PC-3 (cell line): ENCODE measurements at regions not wholly inside any gene's neighbourhood (a gene's known extent, or its start where the extent isn't known, plus 50 kb on each side); places are given as distances from the start of the nearest gene placed in this dataset.
A peak's percentile ranks its signal among the peaks of the same experiment; 100 is the strongest.

Experiments
- ATAC-seq: fragments of 200-7000 bp; cut with Tn5 transposase; 2 replicates; pipeline ENCODE4 v1.9.1; 2020; ENCODE audit warnings: mild to moderate bottlenecking, moderate library complexity
- BruUV-seq: library from RNA; stranded (reverse); fragments of 400-500 nt; replicated peaks from 2 replicates; lab custom pipeline; 2021; lab: Mats Ljungman, UMichigan
- CTCF ChIA-PET: fragments of 300-600 bp; sonication (Branson Sonifier 250); formaldehyde crosslinking; loops from one replicate; lab custom pipeline; 2022; ENCODE audit warnings: antibody characterized with exemption; lab: Charles Lee
- POLR2A ChIA-PET: fragments of 300-600 bp; sonication (Branson Sonifier 250); formaldehyde crosslinking; loops from one replicate; lab custom pipeline; 2022; ENCODE audit warnings: antibody characterized with exemption; ENCODE audit not compliant: unreplicated experiment; lab: Charles Lee
- DNase-seq: peaks from one replicate; pipeline ENCODE4 v3.0.0-alpha.2; 2015
- H2AFZ ChIP-seq: fragments of 300-600 bp; sonication (generic); 2 replicates; pipeline ENCODE4 v1.6.0; 2016; ENCODE audit warnings: antibody characterized with exemption, low read length
- H3F3A ChIP-seq: fragments of 300-600 bp; sonication (generic); one replicate; pipeline ENCODE4 v1.6.0; 2017; ENCODE audit warnings: antibody characterized with exemption, low read length, control low read depth, mild to moderate bottlenecking; ENCODE audit not compliant: unreplicated experiment
- H3K27ac ChIP-seq: fragments of 300-600 bp; sonication (generic); 2 replicates; pipeline ENCODE4 v1.5.1; 2016; ENCODE audit warnings: mild to moderate bottlenecking, low read length
- H3K27me3 ChIP-seq: fragments of 300-600 bp; sonication (generic); 2 replicates; pipeline ENCODE4 v1.6.1; 2016; ENCODE audit warnings: low read length, mixed read lengths
- H3K36me3 ChIP-seq: fragments of 300-600 bp; sonication (generic); 2 replicates; pipeline ENCODE4 v1.6.1; 2016; ENCODE audit warnings: low read depth, mixed run types, low read length, mixed read lengths
- H3K4me1 ChIP-seq: fragments of 300-600 bp; sonication (generic); 2 replicates; pipeline ENCODE4 v1.5.1; 2016; ENCODE audit warnings: low read length; ENCODE audit not compliant: insufficient read depth
- H3K4me2 ChIP-seq: fragments of 300-600 bp; sonication (generic); 2 replicates; pipeline ENCODE4 v1.6.0; 2016; ENCODE audit warnings: low read length
- H3K4me3 ChIP-seq: fragments of 300-600 bp; sonication (generic); 2 replicates; pipeline ENCODE4 v1.5.1; 2016; ENCODE audit warnings: mild to moderate bottlenecking, low read length, mixed read lengths
- H3K79me2 ChIP-seq: fragments of 300-600 bp; sonication (generic); 2 replicates; pipeline ENCODE4 v1.6.1; 2017; ENCODE audit warnings: low read length, mixed read lengths
- H3K9ac ChIP-seq: fragments of 300-600 bp; sonication (generic); 2 replicates; pipeline ENCODE4 v1.6.0; 2016; ENCODE audit warnings: mild to moderate bottlenecking, low read length
- H3K9me2 ChIP-seq: fragments of 300-600 bp; sonication (generic); replicated peaks from 2 replicates; pipeline ENCODE4 v1.6.1; 2016; ENCODE audit warnings: mixed run types, low read length, mixed read lengths
- H3K9me3 ChIP-seq: fragments of 300-600 bp; sonication (generic); 2 replicates; pipeline ENCODE4 v1.6.1; 2016; ENCODE audit warnings: low read length, mixed read lengths
- H4K20me1 ChIP-seq: fragments of 300-600 bp; sonication (generic); 2 replicates; pipeline ENCODE4 v1.6.1; 2016; ENCODE audit warnings: low read length, mixed read lengths
- EZH2 ChIP-seq: fragments of 300-600 bp; sonication (generic); IDR thresholded peaks from one replicate; pipeline ENCODE4 v1.6.1; 2017; ENCODE audit warnings: antibody characterized with exemption, mild to moderate bottlenecking, low read length; ENCODE audit not compliant: unreplicated experiment
- EZH2phosphoT487 ChIP-seq: fragments of 300-600 bp; sonication (generic); IDR thresholded peaks from 2 replicates; pipeline ENCODE4 v1.6.1; 2018; ENCODE audit warnings: mild to moderate bottlenecking, antibody characterized with exemption, low read length, borderline replicate concordance
- intact Hi-C: fragments of 100-400 bp; cut with micrococcal nuclease; formaldehyde crosslinking; loops from 2 replicates; pipeline ENCODE4 v1.9.0; 2023
- TF ChIP-seq, protein P1 (sequence below): fragments of 300-600 bp; sonication (generic); conservative IDR thresholded peaks from 2 replicates; pipeline ENCODE4 v1.5.1; 2017; ENCODE audit warnings: antibody characterized with exemption, low read depth, mild to moderate bottlenecking, low read length

DNA sequence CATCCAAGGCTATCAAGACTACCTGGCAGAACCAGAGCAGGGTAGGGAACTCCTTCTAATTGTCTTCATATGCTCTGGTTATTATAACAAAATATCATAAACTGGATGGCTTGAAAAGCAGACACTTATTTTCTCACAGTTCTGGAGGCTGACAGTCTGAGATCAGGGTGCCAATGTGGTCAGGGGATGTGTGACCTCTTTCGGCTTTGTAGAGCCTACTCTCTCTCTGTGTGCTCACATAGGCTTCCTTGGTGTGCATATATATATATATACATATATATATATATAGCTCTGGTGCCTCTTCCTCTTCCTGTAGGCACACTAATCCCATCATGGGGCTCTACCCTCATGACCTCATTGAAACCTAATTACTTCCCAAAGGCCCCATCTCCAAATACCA lies 101.6 kb downstream of the ARL6IP6 start:
- Histone ChIP-seq H3K36me3 (no peaks in the 10 kb centered on the region), H3K9me3 (no peaks in the 10 kb centered on the region), H3K4me2 (no peak overlapping the region), H3K27me3 (peaks cover 13% of the 10 kb centered on the region; the same call in 1 of the 2 replicates), H4K20me1 (no peaks in the 10 kb centered on the region), H2AFZ (no peak overlapping the region), H3F3A (no peaks in the 10 kb centered on the region), H3K27ac (no peak overlapping the region), H3K9ac (no peak overlapping the region), H3K4me3 (no peak overlapping the region), H3K9me2 (no peaks in the 10 kb centered on the region), H3K4me1 (no peaks in the 10 kb centered on the region), H3K79me2 (no peaks in the 10 kb centered on the region)
- CTCF ChIA-PET, result no interaction called here
- DNase-seq (no peak), ATAC-seq (no peak)
- intact Hi-C loops, result no loop called here
- no peak for TF ChIP-seq EZH2
- TF ChIP-seq, protein P1, sequence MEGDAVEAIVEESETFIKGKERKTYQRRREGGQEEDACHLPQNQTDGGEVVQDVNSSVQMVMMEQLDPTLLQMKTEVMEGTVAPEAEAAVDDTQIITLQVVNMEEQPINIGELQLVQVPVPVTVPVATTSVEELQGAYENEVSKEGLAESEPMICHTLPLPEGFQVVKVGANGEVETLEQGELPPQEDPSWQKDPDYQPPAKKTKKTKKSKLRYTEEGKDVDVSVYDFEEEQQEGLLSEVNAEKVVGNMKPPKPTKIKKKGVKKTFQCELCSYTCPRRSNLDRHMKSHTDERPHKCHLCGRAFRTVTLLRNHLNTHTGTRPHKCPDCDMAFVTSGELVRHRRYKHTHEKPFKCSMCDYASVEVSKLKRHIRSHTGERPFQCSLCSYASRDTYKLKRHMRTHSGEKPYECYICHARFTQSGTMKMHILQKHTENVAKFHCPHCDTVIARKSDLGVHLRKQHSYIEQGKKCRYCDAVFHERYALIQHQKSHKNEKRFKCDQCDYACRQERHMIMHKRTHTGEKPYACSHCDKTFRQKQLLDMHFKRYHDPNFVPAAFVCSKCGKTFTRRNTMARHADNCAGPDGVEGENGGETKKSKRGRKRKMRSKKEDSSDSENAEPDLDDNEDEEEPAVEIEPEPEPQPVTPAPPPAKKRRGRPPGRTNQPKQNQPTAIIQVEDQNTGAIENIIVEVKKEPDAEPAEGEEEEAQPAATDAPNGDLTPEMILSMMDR, result no peak
- TF ChIP-seq EZH2phosphoT487, result no peak
- POLR2A ChIA-PET, result no interaction called here
- no TSS peak for BruUV-seq

DNA sequence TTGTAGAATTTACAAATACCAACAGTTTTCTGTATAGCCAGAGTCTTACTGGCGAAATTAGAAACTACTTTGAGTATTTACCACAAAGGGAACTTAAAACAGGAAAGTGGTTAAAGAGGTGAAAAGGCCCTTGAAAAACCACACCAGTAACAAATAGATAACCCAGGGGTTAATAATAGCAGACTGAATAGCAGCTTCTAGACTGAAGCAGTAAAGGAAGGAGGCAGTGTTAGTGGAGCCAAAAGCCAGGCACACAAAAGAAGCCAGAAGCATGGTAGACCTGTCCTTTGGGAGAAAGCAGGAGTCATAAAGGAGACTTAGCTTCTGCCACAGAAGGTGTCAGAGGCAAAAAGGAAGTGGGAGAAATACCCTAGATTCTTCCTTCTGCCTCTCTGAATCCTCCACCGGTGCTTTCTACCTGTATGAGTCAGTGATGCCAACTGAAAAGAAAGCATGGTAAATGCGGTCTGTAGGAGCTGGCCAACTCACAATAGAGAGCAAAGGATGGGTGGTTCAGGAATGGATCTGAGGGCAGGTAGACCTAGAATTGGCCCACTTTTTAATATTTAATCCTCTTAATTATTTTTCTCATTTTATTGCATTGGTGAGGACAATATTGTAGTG lies 97.3 kb downstream of the ARL6IP6 start:
- intact Hi-C loops, result no loop called here
- no peak overlapping the region for H3K4me2 ChIP-seq
- no peaks in the 10 kb centered on the region for H4K20me1 ChIP-seq
- no peak for ATAC-seq
- no peaks in the 10 kb centered on the region for H3F3A ChIP-seq
- no peak for DNase-seq
- no peaks in the 10 kb centered on the region for H3K9me2 ChIP-seq
- no peak overlapping the region for H3K9ac ChIP-seq
- H3K79me2 ChIP-seq, result no peaks in the 10 kb centered on the region
- no peak overlapping the region for H2AFZ ChIP-seq
- ChIA-PET CTCF (no interaction called here), POLR2A (no interaction called here)
- no peak overlapping the region for H3K27ac ChIP-seq
- no peak for TF ChIP-seq EZH2
- BruUV-seq, result no TSS peak
- no peak overlapping the region for H3K4me3 ChIP-seq
- no peaks in the 10 kb centered on the region for H3K4me1 ChIP-seq
- H3K27me3 ChIP-seq, result peaks cover 13% of the 10 kb centered on the region; the same call in 1 of the 2 replicates
- H3K9me3 ChIP-seq, result no peaks in the 10 kb centered on the region
- H3K36me3 ChIP-seq, result no peaks in the 10 kb centered on the region

DNA sequence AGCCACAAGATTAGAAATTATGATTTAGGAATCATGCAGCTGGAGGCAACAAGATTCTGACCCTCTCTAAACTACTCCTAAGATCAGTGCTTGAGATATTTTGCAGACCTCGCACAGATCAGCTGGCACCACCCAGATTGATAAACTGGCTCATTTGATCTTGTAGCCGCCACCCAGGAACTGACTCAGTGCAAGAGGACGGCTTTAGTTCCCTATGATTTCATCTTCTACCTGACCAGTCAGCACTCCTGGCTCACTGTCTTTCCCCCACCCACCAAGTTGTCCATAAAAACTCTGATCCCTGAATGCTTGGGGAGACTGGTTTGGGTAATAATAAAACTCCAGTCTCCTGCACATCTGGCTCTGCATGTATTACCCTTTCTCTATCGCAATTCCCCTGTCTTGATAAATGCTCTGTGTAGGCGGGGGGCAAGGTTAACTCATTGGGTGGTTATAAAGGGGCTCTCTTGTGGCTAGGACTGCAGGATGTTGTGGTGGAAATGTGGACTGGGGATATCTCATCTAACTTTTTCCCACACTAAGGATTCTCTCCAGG lies 96.1 kb downstream of the ARL6IP6 start:
- Histone ChIP-seq H4K20me1 (no peaks in the 10 kb centered on the region), H2AFZ (no peak overlapping the region), H3K9ac (no peak overlapping the region), H3K4me1 (no peaks in the 10 kb centered on the region), H3K4me2 (no peak overlapping the region), H3K36me3 (no peaks in the 10 kb centered on the region), H3F3A (no peaks in the 10 kb centered on the region), H3K9me3 (no peaks in the 10 kb centered on the region), H3K27me3 (peaks cover 13% of the 10 kb centered on the region; the same call in 1 of the 2 replicates), H3K79me2 (no peaks in the 10 kb centered on the region), H3K27ac (no peak overlapping the region), H3K4me3 (no peak overlapping the region), H3K9me2 (no peaks in the 10 kb centered on the region)
- TF ChIP-seq, protein P1, result no peak
- no peak for TF ChIP-seq EZH2phosphoT487
- no peak for TF ChIP-seq EZH2
- ATAC-seq (0 out of 2 replicates have a peak, but pooled peaks have one; percentile 27), DNase-seq (peak; percentile 38)
- POLR2A ChIA-PET, result no interaction called here
- intact Hi-C loops, result no loop called here
- BruUV-seq, result no TSS peak
- CTCF ChIA-PET, result no interaction called here
